ENCODE measurements at regions not wholly inside any gene's neighbourhood (a gene's known extent, or its start where the extent isn't known, plus 50 kb on each side); places are given as distances from the start of the nearest gene placed in this dataset.

GRCh38 chr4:27206009-27206408 lies 345.4 kb downstream of the STIM2 start:
- no peaks in the 10 kb centered on the region for H3K9me3 Mint-ChIP-seq
- H3K4me3 Mint-ChIP-seq = no peak overlapping the region
- H3K27ac Mint-ChIP-seq = no peak overlapping the region
- no peaks in the 10 kb centered on the region for H3K36me3 Mint-ChIP-seq (ENCODE audit: low read depth)
- H3K4me1 Mint-ChIP-seq (ENCODE audit: low read depth) = no peaks in the 10 kb centered on the region
- DNase-seq (ENCODE audit: low spot score) = no peak
- intact Hi-C loops (cut with micrococcal nuclease) = no loop called here
- no peaks in the 10 kb centered on the region for H3K27me3 Mint-ChIP-seq (ENCODE audit: insufficient read depth)

DNA sequence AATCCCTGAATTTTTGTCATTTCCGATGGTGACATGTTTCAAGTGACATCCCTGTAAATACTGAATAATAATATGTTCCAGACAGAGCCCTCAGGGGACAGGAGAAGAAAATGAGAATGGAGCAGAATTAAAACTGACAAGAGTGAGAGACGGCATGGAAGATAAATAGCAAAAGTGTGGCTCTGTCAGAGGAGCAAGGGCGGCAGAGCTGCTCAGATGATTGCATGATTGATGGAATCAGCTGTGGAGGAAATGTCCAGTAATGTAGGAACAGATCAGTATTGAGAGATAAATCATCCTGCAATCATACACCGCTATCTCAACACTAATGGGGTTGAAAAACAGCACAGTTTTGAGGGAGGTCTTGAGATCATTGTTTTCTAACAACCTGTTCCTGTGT lies 350.3 kb downstream of the STIM2 start:
- intact Hi-C loops (cut with micrococcal nuclease) = no loop called here
- Mint-ChIP-seq H3K4me1 (ENCODE audit: low read depth) (no peaks in the 10 kb centered on the region), H3K27me3 (ENCODE audit: insufficient read depth) (no peaks in the 10 kb centered on the region), H3K9me3 (no peaks in the 10 kb centered on the region), H3K36me3 (ENCODE audit: low read depth) (no peaks in the 10 kb centered on the region), H3K27ac (no peak overlapping the region), H3K4me3 (no peak overlapping the region)
- no peak for DNase-seq (ENCODE audit: low spot score)

DNA sequence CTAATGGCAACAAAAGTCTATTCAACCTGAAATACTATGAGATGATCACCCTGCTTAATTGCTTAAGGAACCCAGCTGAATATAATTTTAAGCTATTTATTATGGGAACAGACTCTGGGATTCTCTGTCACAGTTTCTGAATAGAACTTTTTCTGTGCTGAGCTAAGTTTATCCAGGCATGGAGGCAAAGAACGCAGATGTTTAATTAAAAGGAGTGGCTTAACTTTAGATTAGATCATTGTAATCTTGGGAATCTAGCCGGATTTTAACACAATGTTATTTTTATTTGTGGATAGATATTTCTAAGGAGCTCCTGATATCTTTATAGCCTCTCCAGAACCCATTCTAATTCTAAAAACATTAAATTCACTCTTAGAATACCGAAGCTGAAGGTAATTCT lies 353.4 kb downstream of the STIM2 start:
- no peak overlapping the region for H3K27ac Mint-ChIP-seq
- H3K4me3 Mint-ChIP-seq = no peak overlapping the region
- peaks cover 1% of the 10 kb centered on the region for H3K27me3 Mint-ChIP-seq (ENCODE audit: insufficient read depth)
- no peaks in the 10 kb centered on the region for H3K9me3 Mint-ChIP-seq
- H3K36me3 Mint-ChIP-seq (ENCODE audit: low read depth) = no peaks in the 10 kb centered on the region
- no peaks in the 10 kb centered on the region for H3K4me1 Mint-ChIP-seq (ENCODE audit: low read depth)
- intact Hi-C loops (cut with micrococcal nuclease) = no loop called here
- DNase-seq (ENCODE audit: low spot score) = no peak

DNA sequence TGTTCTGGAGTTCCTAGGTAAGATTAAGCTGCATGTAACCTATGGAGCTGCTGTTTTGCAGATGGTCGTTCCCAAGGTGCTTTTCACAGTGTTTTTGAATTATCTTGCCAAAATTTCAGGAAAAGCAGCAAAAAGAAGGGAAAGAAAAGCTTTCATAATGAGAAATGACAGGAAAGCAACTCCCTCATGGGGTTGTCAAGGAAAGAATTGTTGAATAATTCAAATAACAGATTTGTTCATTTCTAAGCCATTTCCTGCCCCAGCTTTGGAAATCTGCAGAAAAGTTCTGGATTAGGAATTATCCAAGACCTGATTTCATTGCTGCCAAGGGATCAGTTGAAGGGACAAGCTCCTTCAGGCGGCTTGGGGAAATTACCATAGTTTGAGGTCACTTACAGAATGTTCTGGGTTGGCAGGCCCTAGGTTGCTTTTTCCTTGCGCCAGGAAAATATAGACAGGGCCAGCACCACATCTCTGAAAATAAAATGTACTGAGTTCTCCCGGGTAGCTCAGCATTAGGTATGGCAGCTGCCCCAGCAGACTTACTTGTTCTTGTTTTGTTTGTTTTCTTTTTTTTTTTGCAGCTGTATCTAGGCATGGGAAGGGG lies 354.7 kb downstream of the STIM2 start:
- H3K9me3 Mint-ChIP-seq = no peaks in the 10 kb centered on the region
- H3K36me3 Mint-ChIP-seq (ENCODE audit: low read depth) = no peaks in the 10 kb centered on the region

GRCh38 chr4:27217261-27217769 lies 356.7 kb downstream of the STIM2 start:
- no peak overlapping the region for H3K4me3 Mint-ChIP-seq
- H3K9me3 Mint-ChIP-seq = no peaks in the 10 kb centered on the region
- H3K36me3 Mint-ChIP-seq (ENCODE audit: low read depth) = no peaks in the 10 kb centered on the region
- no peak overlapping the region for H3K27ac Mint-ChIP-seq
- intact Hi-C loops (cut with micrococcal nuclease) = no loop called here
- no peak for DNase-seq (ENCODE audit: low spot score)
- peaks cover 3% of the 10 kb centered on the region for H3K27me3 Mint-ChIP-seq (ENCODE audit: insufficient read depth)
- no peaks in the 10 kb centered on the region for H3K4me1 Mint-ChIP-seq (ENCODE audit: low read depth)

More for the DNA sequence above, 354.7 kb downstream of the STIM2 start:
- no peak for DNase-seq (ENCODE audit: low spot score)
- intact Hi-C loops (cut with micrococcal nuclease) = no loop called here
- Mint-ChIP-seq H3K4me3 (no peak overlapping the region), H3K27me3 (ENCODE audit: insufficient read depth) (peaks cover 1% of the 10 kb centered on the region), H3K27ac (no peak overlapping the region), H3K4me1 (ENCODE audit: low read depth) (no peaks in the 10 kb centered on the region)

DNA sequence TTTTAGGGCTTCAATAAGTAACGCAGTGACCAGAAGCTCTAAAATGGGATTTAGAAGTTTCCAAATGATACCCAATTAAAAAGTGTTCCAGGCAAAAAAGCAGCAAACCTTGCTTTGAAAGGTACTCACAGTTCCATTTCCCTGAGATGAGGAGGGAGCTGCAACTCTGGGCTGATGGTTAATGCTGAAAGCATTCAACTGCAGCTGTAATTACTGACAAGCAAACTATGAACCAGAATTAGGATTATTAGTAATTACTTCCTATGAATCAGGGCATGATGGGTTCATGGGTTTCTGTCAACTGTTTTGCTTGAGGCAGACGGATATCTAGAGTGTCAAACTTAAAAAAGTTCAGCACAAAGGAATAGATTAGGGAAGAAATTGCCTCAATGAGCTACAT lies 357.4 kb downstream of the STIM2 start:
- no peaks in the 10 kb centered on the region for H3K9me3 Mint-ChIP-seq
- DNase-seq (ENCODE audit: low spot score) = no peak
- H3K4me3 Mint-ChIP-seq = no peak overlapping the region
- no peaks in the 10 kb centered on the region for H3K4me1 Mint-ChIP-seq (ENCODE audit: low read depth)
- intact Hi-C loops (cut with micrococcal nuclease) = no loop called here
- H3K27me3 Mint-ChIP-seq (ENCODE audit: insufficient read depth) = peaks cover 3% of the 10 kb centered on the region
- H3K27ac Mint-ChIP-seq = no peak overlapping the region
- no peaks in the 10 kb centered on the region for H3K36me3 Mint-ChIP-seq (ENCODE audit: low read depth)

- no peak overlapping the region for H3K4me3 Mint-ChIP-seq
- H3K4me1 Mint-ChIP-seq (ENCODE audit: low read depth) = no peaks in the 10 kb centered on the region
- H3K27me3 Mint-ChIP-seq (ENCODE audit: insufficient read depth) = peaks cover 1% of the 10 kb centered on the region
- no peaks in the 10 kb centered on the region for H3K36me3 Mint-ChIP-seq (ENCODE audit: low read depth)
- no peak overlapping the region for H3K27ac Mint-ChIP-seq
- intact Hi-C loops (cut with micrococcal nuclease) = no loop called here
- DNase-seq (ENCODE audit: low spot score) = no peak
- H3K9me3 Mint-ChIP-seq = no peaks in the 10 kb centered on the region
Observed at GRCh38 chr4:27223326-27223725, 362.7 kb downstream of the STIM2 start.

GRCh38 chr4:27233531-27233930 lies 372.9 kb downstream of the STIM2 start:
- H3K4me3 Mint-ChIP-seq = no peak overlapping the region
- H3K27ac Mint-ChIP-seq = no peak overlapping the region
- H3K27me3 Mint-ChIP-seq (ENCODE audit: insufficient read depth) = no peaks in the 10 kb centered on the region
- H3K9me3 Mint-ChIP-seq = no peaks in the 10 kb centered on the region
- H3K4me1 Mint-ChIP-seq (ENCODE audit: low read depth) = no peaks in the 10 kb centered on the region
- no peaks in the 10 kb centered on the region for H3K36me3 Mint-ChIP-seq (ENCODE audit: low read depth)
- intact Hi-C loops (cut with micrococcal nuclease) = no loop called here
- no peak for DNase-seq (ENCODE audit: low spot score)

DNA sequence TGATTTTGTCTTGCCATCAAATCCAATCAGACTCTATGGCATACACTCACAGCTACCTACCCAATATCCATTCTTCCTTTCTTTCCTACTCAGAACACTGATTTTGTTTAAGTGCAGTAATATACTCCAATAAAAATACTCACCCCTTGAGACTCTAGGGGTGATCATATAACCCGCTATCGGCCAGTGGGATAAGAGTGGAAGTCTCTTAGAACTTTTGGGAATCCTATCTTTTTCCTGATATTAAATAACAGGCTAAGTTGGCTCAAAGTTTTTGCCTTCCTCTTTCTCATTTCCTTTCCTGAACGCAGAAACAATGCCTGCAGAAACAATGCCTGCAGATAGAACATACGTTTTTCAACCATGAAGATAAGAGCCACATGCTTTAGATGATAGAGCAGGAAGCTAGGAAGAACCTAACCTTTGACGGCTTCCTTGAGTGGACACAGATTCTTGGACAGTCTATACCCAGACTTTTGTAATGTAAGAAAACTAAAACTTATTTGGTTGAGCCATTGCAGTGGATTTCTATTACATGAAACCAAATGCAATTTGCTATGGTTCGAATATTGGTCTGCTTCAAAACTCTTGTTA lies 373.8 kb downstream of the STIM2 start:
- no peak for DNase-seq (ENCODE audit: low spot score)
- no peak overlapping the region for H3K4me3 Mint-ChIP-seq
- no peak overlapping the region for H3K27ac Mint-ChIP-seq
- H3K36me3 Mint-ChIP-seq (ENCODE audit: low read depth) = no peaks in the 10 kb centered on the region
- H3K9me3 Mint-ChIP-seq = no peaks in the 10 kb centered on the region
- no peaks in the 10 kb centered on the region for H3K27me3 Mint-ChIP-seq (ENCODE audit: insufficient read depth)
- intact Hi-C loops (cut with micrococcal nuclease) = no loop called here
- H3K4me1 Mint-ChIP-seq (ENCODE audit: low read depth) = no peaks in the 10 kb centered on the region

DNA sequence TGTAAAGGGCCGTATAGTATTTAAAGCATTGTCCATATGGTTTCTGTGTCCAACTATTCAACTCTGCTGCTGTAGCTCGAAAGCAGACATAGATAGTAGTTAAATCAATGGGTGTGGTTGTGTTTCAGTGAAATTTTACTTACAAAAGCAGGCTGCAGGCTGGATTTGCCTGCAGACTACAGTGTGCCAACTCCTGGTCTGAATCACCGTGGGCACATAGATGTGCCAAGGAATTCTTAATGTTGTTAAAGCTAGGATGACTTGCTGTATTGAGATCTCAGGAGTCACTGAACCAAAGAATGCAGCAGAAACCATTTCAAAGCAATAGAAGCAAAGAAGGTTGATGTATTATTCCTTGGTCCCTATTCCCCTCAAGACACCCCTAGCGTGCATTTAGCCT lies 379.0 kb downstream of the STIM2 start:
- intact Hi-C loops (cut with micrococcal nuclease) = no loop called here
- H3K27me3 Mint-ChIP-seq (ENCODE audit: insufficient read depth) = no peaks in the 10 kb centered on the region
- DNase-seq (ENCODE audit: low spot score) = no peak
- H3K4me1 Mint-ChIP-seq (ENCODE audit: low read depth) = no peaks in the 10 kb centered on the region
- H3K27ac Mint-ChIP-seq = no peak overlapping the region
- H3K4me3 Mint-ChIP-seq = no peak overlapping the region
- no peaks in the 10 kb centered on the region for H3K36me3 Mint-ChIP-seq (ENCODE audit: low read depth)
- no peaks in the 10 kb centered on the region for H3K9me3 Mint-ChIP-seq

GRCh38 chr4:27242217-27242616 lies 381.6 kb downstream of the STIM2 start:
- no peak overlapping the region for H3K27ac Mint-ChIP-seq
- intact Hi-C loops (cut with micrococcal nuclease) = no loop called here
- DNase-seq (ENCODE audit: low spot score) = no peak
- no peaks in the 10 kb centered on the region for H3K4me1 Mint-ChIP-seq (ENCODE audit: low read depth)
- H3K36me3 Mint-ChIP-seq (ENCODE audit: low read depth) = no peaks in the 10 kb centered on the region
- H3K4me3 Mint-ChIP-seq = no peak overlapping the region
- H3K9me3 Mint-ChIP-seq = no peaks in the 10 kb centered on the region
- no peaks in the 10 kb centered on the region for H3K27me3 Mint-ChIP-seq (ENCODE audit: insufficient read depth)

DNA sequence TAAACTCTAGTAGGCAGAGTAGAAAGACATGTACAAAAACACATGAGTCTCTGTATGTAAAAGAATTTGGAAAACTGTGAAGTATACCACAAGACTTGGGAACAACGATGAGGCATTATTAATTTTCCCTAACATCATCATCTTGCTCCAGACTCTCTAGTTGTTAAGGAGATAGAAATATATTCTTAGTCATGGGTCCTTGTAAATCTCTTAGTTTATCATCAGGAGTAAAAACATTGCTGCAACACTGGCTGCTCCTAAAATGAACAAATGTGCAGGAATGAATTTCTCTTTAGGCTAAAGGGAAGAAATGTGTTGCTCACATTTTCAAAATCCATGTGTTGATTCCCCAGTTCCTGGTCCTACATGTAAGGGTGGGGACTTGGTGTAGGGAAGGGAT lies 384.6 kb downstream of the STIM2 start:
- Mint-ChIP-seq H3K4me3 (no peak overlapping the region), H3K27me3 (ENCODE audit: insufficient read depth) (no peaks in the 10 kb centered on the region), H3K9me3 (no peaks in the 10 kb centered on the region), H3K4me1 (ENCODE audit: low read depth) (no peaks in the 10 kb centered on the region), H3K27ac (no peak overlapping the region), H3K36me3 (ENCODE audit: low read depth) (no peaks in the 10 kb centered on the region)
- intact Hi-C loops (cut with micrococcal nuclease) = no loop called here
- DNase-seq (ENCODE audit: low spot score) = no peak

DNA sequence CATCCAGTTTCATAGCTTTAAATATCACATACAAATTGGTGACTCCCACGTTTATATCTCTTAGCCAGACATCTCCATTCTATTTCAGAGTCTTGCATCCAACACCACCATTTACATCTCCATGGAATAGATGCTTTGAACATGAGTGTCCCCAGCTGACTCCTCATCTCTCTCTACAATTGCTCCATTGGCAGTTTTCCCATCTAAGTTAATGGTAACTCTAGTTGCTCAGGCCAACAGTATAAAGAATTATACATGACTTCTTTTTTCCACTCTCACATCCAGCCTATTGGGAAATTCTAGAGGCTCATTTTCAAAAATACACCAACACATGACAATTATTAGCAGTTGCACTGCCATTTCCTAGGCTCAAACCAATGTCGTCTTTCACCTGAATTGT lies 388.2 kb downstream of the STIM2 start:
- Mint-ChIP-seq H3K4me3 (no peak overlapping the region), H3K9me3 (no peaks in the 10 kb centered on the region), H3K27ac (no peak overlapping the region), H3K36me3 (ENCODE audit: low read depth) (no peaks in the 10 kb centered on the region), H3K4me1 (ENCODE audit: low read depth) (no peaks in the 10 kb centered on the region), H3K27me3 (ENCODE audit: insufficient read depth) (no peaks in the 10 kb centered on the region)
- intact Hi-C loops (cut with micrococcal nuclease) = no loop called here
- no peak for DNase-seq (ENCODE audit: low spot score)

GRCh38 chr4:27251771-27252170 lies 391.1 kb downstream of the STIM2 start:
- Mint-ChIP-seq H3K27me3 (ENCODE audit: insufficient read depth) (no peaks in the 10 kb centered on the region), H3K36me3 (ENCODE audit: low read depth) (no peaks in the 10 kb centered on the region), H3K4me1 (ENCODE audit: low read depth) (no peaks in the 10 kb centered on the region), H3K27ac (no peak overlapping the region), H3K4me3 (no peak overlapping the region), H3K9me3 (peaks cover 5% of the 10 kb centered on the region)
- intact Hi-C loops (cut with micrococcal nuclease) = no loop called here
- DNase-seq (ENCODE audit: low spot score) = no peak
